CD14-positive monocyte (primary cell): ENCODE measurements at regions not wholly inside any gene's neighbourhood (a gene's known extent, or its start where the extent isn't known, plus 50 kb on each side); places are given as distances from the start of the nearest gene placed in this dataset.

Experiments used
- DNase-seq, 3 donors: peaks; one replicate each; pipeline ENCODE4 v3.0.0-alpha.2; 2011 to 2022
- H2AFZ ChIP-seq: 2 replicates; pipeline ENCODE4 v1.6.0; 2012; ENCODE audit warnings: mild to moderate bottlenecking, low read depth, low read length, inconsistent platforms; ENCODE audit not compliant: insufficient read depth, poor library complexity, severe bottlenecking
- H3K27ac ChIP-seq, 2 donors: 1 replicate in 1 of 2; 2 replicates in 1 of 2; pipeline ENCODE4 v1.5.1; 2012 to 2013; ENCODE audit warnings: low read length in 2 of 2, control low read depth in 1 of 2, inconsistent platforms in 1 of 2, low read depth in 1 of 2, mild to moderate bottlenecking in 1 of 2
- H3K27me3 ChIP-seq, 2 donors: one replicate each; pipeline versions ENCODE4 v1.6.0 to v1.6.1; 2011 to 2013; ENCODE audit warnings: low read length in 2 of 2; ENCODE audit not compliant: control insufficient read depth in 2 of 2, insufficient read depth in 2 of 2
- H3K36me3 ChIP-seq, 2 donors: replicated peaks in 1 of 2; 1 replicate in 1 of 2; 2 replicates in 1 of 2; pipeline versions ENCODE4 v1.5.1 to v1.6.1; 2012 to 2013; ENCODE audit warnings: low read length in 2 of 2, control low read depth in 1 of 2, inconsistent platforms in 1 of 2, mild to moderate bottlenecking in 1 of 2; ENCODE audit not compliant: insufficient read depth in 2 of 2, control insufficient read depth in 1 of 2
- H3K4me1 ChIP-seq, 2 donors: 1 replicate in 1 of 2; 2 replicates in 1 of 2; pipeline versions ENCODE4 v1.5.1 to v1.6.1; 2012 to 2013; ENCODE audit warnings: low read length in 2 of 2, control low read depth in 1 of 2, inconsistent platforms in 1 of 2, mild to moderate bottlenecking in 1 of 2, moderate library complexity in 1 of 2; ENCODE audit not compliant: insufficient read depth in 2 of 2, control insufficient read depth in 1 of 2
- H3K4me2 ChIP-seq: replicated peaks from 2 replicates; pipeline ENCODE3; 2012; ENCODE audit warnings: low read length, moderate library complexity, mild to moderate bottlenecking; ENCODE audit not compliant: poor library complexity, severe bottlenecking; ENCODE audit errors: extremely low read depth
- H3K4me3 ChIP-seq, 3 experiments: fragments of 200-600 bp in 1 of 3; sonication (generic) in 1 of 3; replicated peaks in 1 of 3; 1 replicate in 2 of 3; 2 replicates in 1 of 3; pipeline ENCODE4 v1.5.1; 2011 to 2013; ENCODE audit warnings: low read length in 3 of 3, mild to moderate bottlenecking in 3 of 3, control low read depth in 2 of 3, low read depth in 2 of 3, inconsistent platforms in 1 of 3, moderate library complexity in 1 of 3
- H3K79me2 ChIP-seq: 2 replicates; pipeline ENCODE4 v1.6.0; 2012; ENCODE audit warnings: mild to moderate bottlenecking, control low read depth, inconsistent platforms, low read length, moderate library complexity; ENCODE audit not compliant: insufficient read depth
- H3K9ac ChIP-seq: 2 replicates; pipeline ENCODE4 v1.6.0; 2017; ENCODE audit warnings: low read length, mild to moderate bottlenecking; ENCODE audit not compliant: insufficient read depth, poor library complexity, severe bottlenecking
- H3K9me3 ChIP-seq, 2 donors: replicated peaks in 1 of 2; 1 replicate in 1 of 2; 2 replicates in 1 of 2; pipeline versions ENCODE4 v1.5.1 to v1.6.1; 2012 to 2013; ENCODE audit warnings: low read length in 2 of 2, control low read depth in 1 of 2; ENCODE audit not compliant: control insufficient read depth in 1 of 2, insufficient read depth in 1 of 2
- H4K20me1 ChIP-seq: 2 replicates; pipeline ENCODE4 v1.6.0; 2012; ENCODE audit warnings: mild to moderate bottlenecking, low read length, control low read depth, moderate library complexity; ENCODE audit not compliant: insufficient read depth
- H3K27ac Mint-ChIP-seq, 7 donors: one replicate each; pipeline ENCODE4 v1.8.0; 2020; ENCODE audit warnings: mild to moderate bottlenecking in 7 of 7, mixed read lengths in 7 of 7, moderate library complexity in 6 of 7, inconsistent platforms in 2 of 7
- H3K27me3 Mint-ChIP-seq, 3 donors: one replicate each; pipeline ENCODE4 v1.8.0; 2021 to 2022; ENCODE audit warnings: low read depth in 3 of 3, mild to moderate bottlenecking in 3 of 3, mixed read lengths in 3 of 3, moderate library complexity in 3 of 3, inconsistent platforms in 1 of 3
- H3K36me3 Mint-ChIP-seq, 2 donors: one replicate each; pipeline ENCODE4 v1.8.0; 2020; ENCODE audit warnings: mixed read lengths in 2 of 2, inconsistent platforms in 1 of 2, mild to moderate bottlenecking in 1 of 2
- H3K4me1 Mint-ChIP-seq: one replicate; pipeline ENCODE4 v1.8.0; 2020; ENCODE audit warnings: mild to moderate bottlenecking, mixed read lengths
- H3K4me3 Mint-ChIP-seq, 2 donors: one replicate each; pipeline ENCODE4 v1.8.0; 2020; ENCODE audit warnings: mild to moderate bottlenecking in 2 of 2, mixed read lengths in 2 of 2, moderate library complexity in 1 of 2
- H3K9me3 Mint-ChIP-seq, 7 donors: one replicate each; pipeline ENCODE4 v1.8.0; 2020 to 2022; ENCODE audit warnings: mixed read lengths in 7 of 7, mild to moderate bottlenecking in 6 of 7, moderate library complexity in 6 of 7, inconsistent platforms in 2 of 7
- CTCF ChIP-seq: fragments of 200-600 bp; IDR thresholded peaks from one replicate; pipeline ENCODE4 v1.8.0; 2022; ENCODE audit warnings: antibody characterized with exemption, mild to moderate bottlenecking
- WGBS: methylation state at CpG from one replicate; pipeline ENCODE4 v1.1.5; 2013; ENCODE audit warnings: missing lambda C conversion rate; ENCODE audit not compliant: insufficient coverage; 5-methylcytosine and 5-hydroxymethylcytosine counted together
- intact Hi-C, 2 donors: fragments of 100-400 bp; cut with micrococcal nuclease; formaldehyde crosslinking; loops; one replicate each; pipeline versions ENCODE4 v1.15.0 to v1.15.1; 2023

DNA sequence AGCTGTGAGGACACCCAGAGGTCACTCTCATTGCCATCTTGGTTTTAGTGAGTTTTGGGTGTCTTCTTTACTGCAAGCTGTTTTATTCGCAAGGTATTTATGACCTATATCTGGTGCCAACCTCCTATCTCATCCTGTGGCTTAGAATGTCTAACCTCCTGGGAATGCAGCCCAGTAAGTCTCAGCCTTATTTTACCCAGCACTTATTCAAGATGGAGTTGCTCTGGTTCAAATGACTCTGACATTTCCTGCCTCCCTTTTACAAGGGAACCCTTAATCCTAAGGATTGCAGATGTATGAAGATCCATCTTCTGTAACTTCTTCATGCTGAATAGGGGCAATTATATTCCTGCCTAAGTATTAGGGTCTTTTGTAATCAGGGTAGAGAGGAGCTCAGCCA, 708.0 kb downstream of the TMEM182 start:
- H3K9me3 Mint-ChIP-seq = peaks cover 1 to 18% (median 3%) of the 10 kb centered on the region in 7 donors
- no peak overlapping the region for H3K4me3 Mint-ChIP-seq

DNA sequence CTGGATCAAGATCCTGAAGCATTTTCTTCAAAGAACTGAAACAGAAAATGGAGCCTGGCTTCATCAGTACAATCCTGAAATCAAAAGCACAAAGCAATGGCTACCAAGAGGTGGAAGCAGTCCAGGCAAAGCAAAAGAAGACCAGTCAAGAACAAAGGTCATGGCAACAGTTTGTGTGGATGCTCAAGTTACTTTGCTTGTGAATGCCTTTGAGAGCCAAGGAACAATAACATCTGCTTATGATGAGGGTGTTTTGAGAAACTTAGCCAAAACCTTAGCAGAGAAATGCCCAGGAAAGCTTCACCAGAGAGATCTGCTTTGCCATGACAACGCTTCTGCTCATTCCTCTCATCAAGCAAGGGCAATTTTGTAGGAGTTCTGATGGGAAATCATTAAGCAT, 723.1 kb downstream of the TMEM182 start:
- intact Hi-C loops = no loop called here
- no peak overlapping the region for H3K4me3 ChIP-seq
- no peaks in the 10 kb centered on the region for H3K27me3 ChIP-seq
- H3K27ac ChIP-seq = no peak overlapping the region
- H3K9me3 Mint-ChIP-seq = peaks cover 0 to 10% (median 3%) of the 10 kb centered on the region in 7 donors
- no peak overlapping the region for H3K4me3 Mint-ChIP-seq
- H3K79me2 ChIP-seq = no peaks in the 10 kb centered on the region
- H3K36me3 Mint-ChIP-seq = no peaks in the 10 kb centered on the region
- H3K4me1 ChIP-seq = no peaks in the 10 kb centered on the region
- peaks cover 0 to 9% of the 10 kb centered on the region in 2 donors for H3K9me3 ChIP-seq
- no CpG with 5 or more reads among the region's 1 CpG for WGBS
- no peaks in the 10 kb centered on the region for H3K36me3 ChIP-seq
- no peaks in the 10 kb centered on the region for H4K20me1 ChIP-seq
- H3K9ac ChIP-seq = no peak overlapping the region
- no peak overlapping the region for H3K27ac Mint-ChIP-seq
- H3K4me2 ChIP-seq = no peak overlapping the region
- TF ChIP-seq CTCF = no peak
- H3K27me3 Mint-ChIP-seq = peaks cover 0 to 3% (median 0%) of the 10 kb centered on the region in 3 donors
- no peak overlapping the region for H2AFZ ChIP-seq
- DNase-seq = no peak
- H3K4me1 Mint-ChIP-seq = no peaks in the 10 kb centered on the region

More for the DNA sequence above, 708.0 kb downstream of the TMEM182 start:
- no CpG with 5 or more reads among the region's 1 CpG for WGBS
- no peak overlapping the region for H3K4me2 ChIP-seq
- no peaks in the 10 kb centered on the region for H3K27me3 ChIP-seq
- H4K20me1 ChIP-seq = no peaks in the 10 kb centered on the region
- H3K27me3 Mint-ChIP-seq = no peaks in the 10 kb centered on the region
- no peaks in the 10 kb centered on the region for H3K79me2 ChIP-seq
- H3K9me3 ChIP-seq = peaks cover 0 to 2% of the 10 kb centered on the region in 2 donors
- no peak for TF ChIP-seq CTCF
- no peaks in the 10 kb centered on the region for H3K36me3 ChIP-seq
- H3K27ac ChIP-seq = no peak overlapping the region
- no peak overlapping the region for H3K9ac ChIP-seq
- H3K27ac Mint-ChIP-seq = no peak overlapping the region
- no peak for DNase-seq
- intact Hi-C loops = no loop called here
- H3K36me3 Mint-ChIP-seq = no peaks in the 10 kb centered on the region
- H2AFZ ChIP-seq = no peak overlapping the region
- H3K4me1 Mint-ChIP-seq = no peaks in the 10 kb centered on the region
- H3K4me1 ChIP-seq = no peaks in the 10 kb centered on the region
- no peak overlapping the region for H3K4me3 ChIP-seq
